ENCODE measurements at regions not wholly inside any gene's neighbourhood (a gene's known extent, or its start where the extent isn't known, plus 50 kb on each side); places are given as distances from the start of the nearest gene placed in this dataset.

GRCh38 chr2:185644828-185645227 lies 93.8 kb upstream of the FSIP2 start:
- no peak overlapping the region for H3K4me2 ChIP-seq
- no peaks in the 10 kb centered on the region for H3K9me3 ChIP-seq
- ChIA-PET POLR2A (no interaction called here), CTCF (no interaction called here)
- H3K27ac ChIP-seq, result no peak overlapping the region
- H3K4me1 ChIP-seq, result no peaks in the 10 kb centered on the region
- no peak overlapping the region for H3K4me3 ChIP-seq
- TF ChIP-seq, protein P1, sequence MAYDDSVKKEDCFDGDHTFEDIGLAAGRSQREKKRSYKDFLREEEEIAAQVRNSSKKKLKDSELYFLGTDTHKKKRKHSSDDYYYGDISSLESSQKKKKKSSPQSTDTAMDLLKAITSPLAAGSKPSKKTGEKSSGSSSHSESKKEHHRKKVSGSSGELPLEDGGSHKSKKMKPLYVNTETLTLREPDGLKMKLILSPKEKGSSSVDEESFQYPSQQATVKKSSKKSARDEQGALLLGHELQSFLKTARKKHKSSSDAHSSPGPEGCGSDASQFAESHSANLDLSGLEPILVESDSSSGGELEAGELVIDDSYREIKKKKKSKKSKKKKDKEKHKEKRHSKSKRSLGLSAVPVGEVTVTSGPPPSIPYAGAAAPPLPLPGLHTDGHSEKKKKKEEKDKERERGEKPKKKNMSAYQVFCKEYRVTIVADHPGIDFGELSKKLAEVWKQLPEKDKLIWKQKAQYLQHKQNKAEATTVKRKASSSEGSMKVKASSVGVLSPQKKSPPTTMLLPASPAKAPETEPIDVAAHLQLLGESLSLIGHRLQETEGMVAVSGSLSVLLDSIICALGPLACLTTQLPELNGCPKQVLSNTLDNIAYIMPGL (CRISPR knock-in tag; IDR thresholded peaks at IDR 0.05; ENCODE audit: borderline replicate concordance), result no peak
- TF ChIP-seq CBX2 (IDR thresholded peaks at IDR 0.05; ENCODE audit: borderline replicate concordance, low read depth) (no peak), JUNB (IDR thresholded peaks at IDR 0.05) (no peak), ZC3H11A (IDR thresholded peaks at IDR 0.05) (no peak), KDM1A (IDR thresholded peaks at IDR 0.05; ENCODE audit: low read depth) (no peak), MYC (IDR thresholded peaks at IDR 0.05; ENCODE audit: borderline replicate concordance, low read length) (no peak), ELK1 (IDR thresholded peaks at IDR 0.05; ENCODE audit: low read depth, low read length) (no peak)
- no peak for FAIRE-seq
- no peak for DNase-seq (ENCODE audit: low read depth in 1 of 2, low spot score in 1 of 2)
- WGBS (ENCODE audit: missing lambda C conversion rate), result 43% methylated on average over 3 of the region's 3 CpGs
- ATAC-seq, result no peak

DNA sequence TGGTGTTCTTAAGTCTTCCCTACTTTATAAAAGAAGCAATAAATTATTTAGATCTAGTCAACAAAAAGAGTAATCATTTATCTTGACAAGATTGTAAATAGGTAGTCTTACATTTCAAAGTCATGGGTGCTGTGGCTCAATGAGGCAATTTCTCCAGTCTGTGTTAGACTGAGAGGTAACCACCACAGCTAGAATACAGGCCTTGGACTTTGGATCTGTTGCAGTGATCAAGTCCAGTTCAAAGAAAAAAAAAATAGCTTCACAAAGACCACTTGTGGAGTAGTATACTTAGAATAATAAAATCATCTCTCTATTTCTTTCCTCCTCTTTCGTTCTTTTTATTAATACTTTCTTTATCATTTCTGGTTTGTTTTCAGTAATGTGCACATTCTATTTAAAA lies 93.1 kb upstream of the FSIP2 start:
- Histone ChIP-seq H3K4me3 (no peak overlapping the region), H3K27ac (no peak overlapping the region), H3K9me3 (no peaks in the 10 kb centered on the region), H3K4me2 (no peak overlapping the region), H3K4me1 (no peaks in the 10 kb centered on the region)
- no peak for TF ChIP-seq TP53 (CRISPR knock-in tag; IDR thresholded peaks at IDR 0.05)
- TF ChIP-seq ZC3H11A (IDR thresholded peaks at IDR 0.05), result no peak
- no peak for TF ChIP-seq TFCP2L1 (CRISPR knock-in tag; IDR thresholded peaks at IDR 0.05)
- no peak for TF ChIP-seq EHF (CRISPR knock-in tag; IDR thresholded peaks at IDR 0.05)
- no peak for TF ChIP-seq CHD2 (IDR thresholded peaks at IDR 0.05; ENCODE audit: low read length, partially characterized antibody)
- TF ChIP-seq MYC (IDR thresholded peaks at IDR 0.05; ENCODE audit: borderline replicate concordance, low read length), result no peak
- TF ChIP-seq HOXB13 (CRISPR knock-in tag; IDR thresholded peaks at IDR 0.05; ENCODE audit: low read depth), result no peak
- TF ChIP-seq HDAC2 (IDR thresholded peaks at IDR 0.05), result no peak
- no peak for TF ChIP-seq HEYL (CRISPR knock-in tag; IDR thresholded peaks at IDR 0.05)
- no peak for TF ChIP-seq RCOR1 (IDR thresholded peaks at IDR 0.05; ENCODE audit: low read depth, low read length)
- no peak for TF ChIP-seq KDM1A (IDR thresholded peaks at IDR 0.05; ENCODE audit: low read depth)
- TF ChIP-seq FOXS1 (CRISPR knock-in tag; IDR thresholded peaks at IDR 0.05), result no peak
- no peak for TF ChIP-seq CBX2 (IDR thresholded peaks at IDR 0.05; ENCODE audit: borderline replicate concordance, low read depth)
- ATAC-seq (no peak), FAIRE-seq (no peak), DNase-seq (ENCODE audit: low read depth in 1 of 2, low spot score in 1 of 2) (no peak)
- CTCF ChIA-PET, result no interaction called here
- 25% methylated on average over 1 of the region's 1 CpG for WGBS (ENCODE audit: missing lambda C conversion rate)
- POLR2A ChIA-PET, result no interaction called here

- Histone ChIP-seq H3K9me3 (no peaks in the 10 kb centered on the region), H3K27ac (no peak overlapping the region), H3K4me3 (no peak overlapping the region), H3K4me1 (no peaks in the 10 kb centered on the region), H3K4me2 (no peak overlapping the region)
- FAIRE-seq (no peak), DNase-seq (ENCODE audit: low read depth in 1 of 2, low spot score in 1 of 2) (no peak), ATAC-seq (no peak)
- ChIA-PET POLR2A (no interaction called here), CTCF (no interaction called here)
- 44% methylated on average over 2 of the region's 2 CpGs for WGBS (ENCODE audit: missing lambda C conversion rate)
- TF ChIP-seq MAX (IDR thresholded peaks at IDR 0.05), result no peak
- no peak for TF ChIP-seq FOSB (CRISPR knock-in tag; IDR thresholded peaks at IDR 0.05)
- no peak for TF ChIP-seq ESRRA (IDR thresholded peaks at IDR 0.05; ENCODE audit: borderline replicate concordance, low read length)
- TF ChIP-seq RCOR1 (IDR thresholded peaks at IDR 0.05; ENCODE audit: low read depth, low read length), result no peak
- no peak for TF ChIP-seq KDM5A (IDR thresholded peaks at IDR 0.05)
- TF ChIP-seq MAFK (IDR thresholded peaks at IDR 0.05; ENCODE audit: partially characterized antibody), result no peak
- TF ChIP-seq, protein P2, sequence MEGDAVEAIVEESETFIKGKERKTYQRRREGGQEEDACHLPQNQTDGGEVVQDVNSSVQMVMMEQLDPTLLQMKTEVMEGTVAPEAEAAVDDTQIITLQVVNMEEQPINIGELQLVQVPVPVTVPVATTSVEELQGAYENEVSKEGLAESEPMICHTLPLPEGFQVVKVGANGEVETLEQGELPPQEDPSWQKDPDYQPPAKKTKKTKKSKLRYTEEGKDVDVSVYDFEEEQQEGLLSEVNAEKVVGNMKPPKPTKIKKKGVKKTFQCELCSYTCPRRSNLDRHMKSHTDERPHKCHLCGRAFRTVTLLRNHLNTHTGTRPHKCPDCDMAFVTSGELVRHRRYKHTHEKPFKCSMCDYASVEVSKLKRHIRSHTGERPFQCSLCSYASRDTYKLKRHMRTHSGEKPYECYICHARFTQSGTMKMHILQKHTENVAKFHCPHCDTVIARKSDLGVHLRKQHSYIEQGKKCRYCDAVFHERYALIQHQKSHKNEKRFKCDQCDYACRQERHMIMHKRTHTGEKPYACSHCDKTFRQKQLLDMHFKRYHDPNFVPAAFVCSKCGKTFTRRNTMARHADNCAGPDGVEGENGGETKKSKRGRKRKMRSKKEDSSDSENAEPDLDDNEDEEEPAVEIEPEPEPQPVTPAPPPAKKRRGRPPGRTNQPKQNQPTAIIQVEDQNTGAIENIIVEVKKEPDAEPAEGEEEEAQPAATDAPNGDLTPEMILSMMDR (IDR thresholded peaks at IDR 0.05), result no peak
- TF ChIP-seq HOXA7 (CRISPR knock-in tag; IDR thresholded peaks at IDR 0.05), result no peak
- no peak for TF ChIP-seq CEBPB (IDR thresholded peaks at IDR 0.05)
- no peak for TF ChIP-seq EHMT2 (IDR thresholded peaks at IDR 0.05; ENCODE audit: low read depth)
- no peak for TF ChIP-seq GATA3 (IDR thresholded peaks at IDR 0.05; ENCODE audit: borderline replicate concordance)
- TF ChIP-seq JUNB (IDR thresholded peaks at IDR 0.05), result no peak
- TF ChIP-seq PHF8 (IDR thresholded peaks at IDR 0.05; ENCODE audit: borderline replicate concordance, low read depth), result no peak
- TF ChIP-seq CHD4 (IDR thresholded peaks at IDR 0.05; ENCODE audit: borderline replicate concordance), result no peak
- TF ChIP-seq HOXB5 (CRISPR knock-in tag; IDR thresholded peaks at IDR 0.05), result no peak
These were observed 79.9 kb upstream of the FSIP2 start for GRCh38 chr2:185658750-185659149.

Measured in A549 (cell line).